NT2/D1 (cell line): ENCODE measurements at regions not wholly inside any gene's neighbourhood (a gene's known extent, or its start where the extent isn't known, plus 50 kb on each side); places are given as distances from the start of the nearest gene placed in this dataset.

Experiments
- DNase-seq: peaks from one replicate; pipeline ENCODE4 v3.0.0-alpha.2; 2011; ENCODE audit warnings: low read depth, low spot score
- H3K27me3 ChIP-seq: 2 replicates; pipeline ENCODE4 v1.6.0; 2011; ENCODE audit warnings: mild to moderate bottlenecking; ENCODE audit not compliant: insufficient read length, insufficient read depth
- H3K36me3 ChIP-seq: 2 replicates; pipeline ENCODE4 v1.6.1; 2011; ENCODE audit warnings: mild to moderate bottlenecking, low read length, mixed read lengths; ENCODE audit not compliant: insufficient read depth, insufficient read length
- H3K4me1 ChIP-seq: 2 replicates; pipeline ENCODE4 v1.5.1; 2011; ENCODE audit not compliant: insufficient read depth, insufficient read length
- H3K4me3 ChIP-seq: 2 replicates; pipeline ENCODE4 v1.5.1; 2011; ENCODE audit warnings: low read depth; ENCODE audit not compliant: insufficient read length
- H3K9ac ChIP-seq: 2 replicates; pipeline ENCODE4 v1.6.0; 2011; ENCODE audit warnings: low read depth; ENCODE audit not compliant: insufficient read length
- H3K9me3 ChIP-seq: 2 replicates; pipeline ENCODE4 v1.5.1; 2011; ENCODE audit warnings: mild to moderate bottlenecking, low read length; ENCODE audit not compliant: insufficient read depth
- SUZ12 ChIP-seq: IDR thresholded peaks from 2 replicates; pipeline ENCODE4 v1.6.1; 2011; ENCODE audit not compliant: insufficient read length, insufficient read depth; ENCODE audit errors: extremely low read depth
- YY1 ChIP-seq: IDR thresholded peaks from 2 replicates; pipeline ENCODE4 v1.6.1; 2011; ENCODE audit not compliant: insufficient read length, insufficient read depth
- ZNF274 ChIP-seq: IDR thresholded peaks from 2 replicates; pipeline ENCODE4 v1.6.1; 2011; ENCODE audit warnings: mild to moderate bottlenecking, low read depth, low read length

DNA sequence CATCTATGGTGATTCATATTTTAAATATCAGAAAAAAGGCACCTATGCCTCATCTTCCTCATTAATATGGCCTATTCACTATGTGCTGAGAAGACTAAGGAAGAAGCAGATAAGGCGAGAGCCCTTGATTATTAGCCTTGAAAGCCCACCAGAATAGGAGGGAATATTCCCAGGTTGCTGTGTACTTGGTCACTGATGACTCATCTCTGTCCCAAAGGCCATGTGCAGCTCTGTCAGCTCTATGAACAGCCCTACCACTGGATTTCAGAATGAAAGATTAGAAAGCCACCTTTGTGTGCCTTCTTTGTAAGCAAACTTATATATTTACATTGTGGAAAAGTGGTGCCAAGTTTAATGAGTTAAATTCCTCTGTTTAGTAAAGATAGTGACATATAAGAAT is 211.5 kb downstream of the NFKBIZ start:
- DNase-seq, result no peak
- Histone ChIP-seq H3K9me3 (no peaks in the 10 kb centered on the region), H3K27me3 (no peaks in the 10 kb centered on the region), H3K4me3 (no peak overlapping the region), H3K36me3 (no peaks in the 10 kb centered on the region), H3K4me1 (no peaks in the 10 kb centered on the region), H3K9ac (no peak overlapping the region)
- no peak for TF ChIP-seq SUZ12
- no peak for TF ChIP-seq YY1
- no peak for TF ChIP-seq ZNF274

DNA sequence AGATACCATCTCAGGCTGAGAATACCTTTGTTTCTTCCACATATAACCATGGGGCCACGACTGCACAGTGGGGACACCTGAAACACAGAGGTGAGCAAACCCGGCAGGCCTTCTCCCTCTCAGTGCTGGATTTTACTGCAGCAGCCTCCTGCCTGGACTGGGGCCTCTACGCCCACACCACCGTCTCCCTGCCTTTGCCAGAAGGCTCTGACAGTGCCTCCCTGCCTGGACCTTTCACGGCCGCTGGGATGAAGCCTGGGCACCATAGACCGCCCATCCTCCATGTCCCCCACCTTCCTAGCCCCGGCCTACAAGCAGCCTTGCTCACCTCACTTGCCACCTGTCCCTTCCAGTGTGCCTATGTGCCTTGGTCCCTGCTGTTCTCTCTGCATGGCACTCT is 214.3 kb downstream of the NFKBIZ start:
- no peaks in the 10 kb centered on the region for H3K9me3 ChIP-seq
- no peaks in the 10 kb centered on the region for H3K27me3 ChIP-seq
- H3K4me1 ChIP-seq, result no peaks in the 10 kb centered on the region
- no peak overlapping the region for H3K4me3 ChIP-seq
- TF ChIP-seq SUZ12, result no peak
- H3K9ac ChIP-seq, result no peak overlapping the region
- no peaks in the 10 kb centered on the region for H3K36me3 ChIP-seq
- DNase-seq, result no peak

DNA sequence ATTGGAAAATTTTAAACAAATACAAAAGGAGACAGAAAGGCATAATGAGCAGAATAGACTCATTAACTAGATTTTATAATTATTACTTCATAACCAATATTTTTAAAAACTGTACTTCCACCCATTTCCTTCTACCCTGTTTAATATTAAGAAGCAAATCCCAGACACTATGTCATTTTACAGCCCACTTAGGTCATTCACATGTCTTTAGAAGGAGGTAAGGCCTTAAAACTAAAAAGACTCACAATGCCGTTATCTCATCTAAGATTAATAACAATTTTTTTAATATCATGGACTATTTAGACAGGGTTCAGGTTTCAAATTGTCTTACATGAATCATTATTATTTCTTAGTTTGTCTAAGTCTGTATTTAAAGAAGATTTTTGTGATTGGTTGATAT is 217.2 kb downstream of the NFKBIZ start:
- H3K4me1 ChIP-seq, result no peaks in the 10 kb centered on the region
- no peaks in the 10 kb centered on the region for H3K9me3 ChIP-seq
- H3K4me3 ChIP-seq, result no peak overlapping the region
- H3K27me3 ChIP-seq, result no peaks in the 10 kb centered on the region
- no peak overlapping the region for H3K9ac ChIP-seq
- H3K36me3 ChIP-seq, result no peaks in the 10 kb centered on the region
- TF ChIP-seq ZNF274 (no peak), YY1 (no peak), SUZ12 (no peak)
- DNase-seq, result no peak

GRCh38 chr3:102068327-102068726 is 219.0 kb downstream of the NFKBIZ start:
- Histone ChIP-seq H3K9ac (no peak overlapping the region), H3K4me3 (no peak overlapping the region), H3K36me3 (no peaks in the 10 kb centered on the region), H3K27me3 (no peaks in the 10 kb centered on the region), H3K9me3 (no peaks in the 10 kb centered on the region), H3K4me1 (no peaks in the 10 kb centered on the region)
- DNase-seq, result no peak
- TF ChIP-seq SUZ12 (no peak), YY1 (no peak), ZNF274 (no peak)

GRCh38 chr3:102068736-102069135 is 219.4 kb downstream of the NFKBIZ start:
- no peak overlapping the region for H3K9ac ChIP-seq
- no peaks in the 10 kb centered on the region for H3K4me1 ChIP-seq
- no peak overlapping the region for H3K4me3 ChIP-seq
- TF ChIP-seq SUZ12 (no peak), YY1 (no peak), ZNF274 (no peak)
- no peaks in the 10 kb centered on the region for H3K9me3 ChIP-seq
- H3K27me3 ChIP-seq, result no peaks in the 10 kb centered on the region
- no peaks in the 10 kb centered on the region for H3K36me3 ChIP-seq
- no peak for DNase-seq

GRCh38 chr3:102069211-102069662 is 219.9 kb downstream of the NFKBIZ start:
- DNase-seq, result no peak

GRCh38 chr3:102074946-102075345 is 225.6 kb downstream of the NFKBIZ start:
- Histone ChIP-seq H3K9me3 (no peaks in the 10 kb centered on the region), H3K4me1 (no peaks in the 10 kb centered on the region), H3K36me3 (no peaks in the 10 kb centered on the region), H3K27me3 (no peaks in the 10 kb centered on the region), H3K9ac (no peak overlapping the region), H3K4me3 (no peak overlapping the region)
- TF ChIP-seq ZNF274, result no peak
- TF ChIP-seq YY1, result no peak
- TF ChIP-seq SUZ12, result no peak
- no peak for DNase-seq

More at GRCh38 chr3:102069211-102069662, 219.9 kb downstream of the NFKBIZ start:
- TF ChIP-seq SUZ12 (no peak), ZNF274 (no peak), YY1 (no peak)
- Histone ChIP-seq H3K4me1 (no peaks in the 10 kb centered on the region), H3K9me3 (no peaks in the 10 kb centered on the region), H3K27me3 (no peaks in the 10 kb centered on the region), H3K4me3 (no peak overlapping the region), H3K36me3 (no peaks in the 10 kb centered on the region), H3K9ac (no peak overlapping the region)

DNA sequence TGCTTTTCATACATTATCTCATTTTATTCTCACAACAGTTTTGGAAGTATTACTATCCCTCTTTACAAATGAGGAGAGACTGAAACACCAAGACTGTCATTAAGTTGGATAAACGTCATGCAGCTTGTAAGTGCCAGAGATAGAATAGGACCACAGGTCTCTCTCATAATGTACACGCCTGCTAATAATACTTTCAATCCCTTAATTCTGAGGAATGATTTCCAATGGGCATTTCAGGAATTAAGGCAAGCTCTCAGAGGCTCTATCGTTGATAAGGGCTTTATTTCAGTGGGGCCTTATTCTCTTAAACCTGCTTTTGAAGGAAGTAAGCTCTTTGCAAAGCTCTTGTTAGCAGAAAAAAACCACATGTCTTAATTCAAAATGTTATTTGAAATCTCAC is 229.1 kb downstream of the NFKBIZ start:
- no peak for TF ChIP-seq SUZ12
- no peak for TF ChIP-seq YY1
- no peak for TF ChIP-seq ZNF274
- H3K36me3 ChIP-seq, result no peaks in the 10 kb centered on the region
- H3K4me3 ChIP-seq, result no peak overlapping the region
- H3K9ac ChIP-seq, result no peak overlapping the region
- H3K4me1 ChIP-seq, result no peaks in the 10 kb centered on the region
- H3K9me3 ChIP-seq, result no peaks in the 10 kb centered on the region
- no peak for DNase-seq
- no peaks in the 10 kb centered on the region for H3K27me3 ChIP-seq
